NCI-H2227 (cell line): ENCODE measurements at regions not wholly inside any gene's neighbourhood (a gene's known extent, or its start where the extent isn't known, plus 50 kb on each side); places are given as distances from the start of the nearest gene placed in this dataset.
A peak's percentile ranks its signal among the peaks of the same experiment; 100 is the strongest.

Source experiments
- DNase-seq: peaks from one replicate; lab custom pipeline; 2025; ENCODE audit not compliant: unreplicated experiment; lab: John Stamatoyannopoulos, UW

- DNase-seq, result no peak
Observed at GRCh38 chr5:52491818-52492217, 295.9 kb upstream of the ITGA1 start.

DNA sequence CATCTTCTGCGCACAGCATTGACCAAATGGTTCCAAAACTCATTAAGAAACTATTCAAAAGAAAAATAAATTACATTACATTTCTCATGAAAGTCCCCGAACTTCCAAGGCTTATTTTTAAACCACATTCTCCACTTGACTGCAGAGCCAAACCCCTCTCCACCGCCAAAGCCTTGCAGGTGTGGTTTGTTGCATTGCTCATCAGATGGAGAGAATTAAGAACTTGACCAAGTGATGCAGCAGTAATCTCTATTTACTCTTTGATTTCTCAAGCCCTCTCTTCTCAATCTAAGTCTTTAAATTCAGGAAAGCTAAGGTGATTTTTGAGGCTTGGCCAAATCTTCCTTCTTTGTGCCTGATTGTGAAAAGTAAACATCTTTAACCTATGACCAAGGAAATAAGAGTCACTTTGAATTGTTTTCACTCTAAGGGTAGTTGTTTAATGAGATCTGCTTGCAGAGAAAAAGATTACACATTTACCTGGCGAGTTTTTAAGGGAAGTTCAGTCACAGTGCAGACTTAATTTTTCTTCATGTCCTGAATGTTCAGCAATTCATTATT is 290.5 kb upstream of the ITGA1 start:
- no peak for DNase-seq

DNA sequence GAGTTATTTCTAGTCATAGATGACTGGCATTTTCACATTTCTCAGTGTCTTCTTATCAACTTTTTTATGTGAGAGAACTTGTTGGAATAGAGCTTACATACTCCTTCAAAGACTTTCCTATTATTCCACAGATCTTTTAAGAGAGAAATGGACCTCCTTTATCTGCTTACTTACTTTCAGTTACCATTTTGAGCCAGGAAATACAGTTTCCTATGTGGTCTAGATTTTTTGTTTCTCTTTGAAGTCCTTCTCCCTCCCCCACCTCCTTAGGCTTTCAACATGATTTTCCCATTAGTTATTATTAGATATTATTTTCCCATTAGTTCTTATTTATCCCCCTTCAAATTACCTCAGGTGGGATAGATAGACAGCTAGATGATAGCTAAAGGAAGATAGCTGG is 289.1 kb upstream of the ITGA1 start:
- DNase-seq, result no peak

GRCh38 chr5:52502460-52502999 is 285.2 kb upstream of the ITGA1 start:
- DNase-seq, result peak; percentile 8

- no peak for DNase-seq
Observed at GRCh38 chr5:52504584-52505240, 283.0 kb upstream of the ITGA1 start.

DNA sequence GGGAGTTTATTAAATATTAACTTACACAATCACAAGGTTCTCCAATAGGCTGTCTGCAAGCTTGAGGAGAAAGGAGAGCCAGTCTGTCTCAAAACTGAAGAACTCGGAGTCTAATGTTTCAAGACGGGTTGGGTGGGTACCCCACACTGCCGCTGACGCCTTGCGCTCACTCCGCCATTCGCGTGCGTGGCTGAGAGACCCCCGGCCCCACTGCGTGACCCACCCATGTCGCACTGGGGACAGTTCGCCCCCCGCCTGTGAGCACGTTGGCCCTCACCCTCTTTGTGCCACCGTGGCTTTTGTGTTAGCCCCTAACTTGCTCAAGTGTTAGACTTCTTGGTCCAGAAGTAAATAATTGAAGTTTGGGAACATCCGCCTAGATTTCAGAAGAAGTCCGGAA is 270.0 kb upstream of the ITGA1 start:
- no peak for DNase-seq

- DNase-seq, result no peak
Observed at GRCh38 chr5:52520171-52520570, 267.5 kb upstream of the ITGA1 start.

- no peak for DNase-seq
Observed at GRCh38 chr5:52521236-52521635, 266.5 kb upstream of the ITGA1 start.

DNA sequence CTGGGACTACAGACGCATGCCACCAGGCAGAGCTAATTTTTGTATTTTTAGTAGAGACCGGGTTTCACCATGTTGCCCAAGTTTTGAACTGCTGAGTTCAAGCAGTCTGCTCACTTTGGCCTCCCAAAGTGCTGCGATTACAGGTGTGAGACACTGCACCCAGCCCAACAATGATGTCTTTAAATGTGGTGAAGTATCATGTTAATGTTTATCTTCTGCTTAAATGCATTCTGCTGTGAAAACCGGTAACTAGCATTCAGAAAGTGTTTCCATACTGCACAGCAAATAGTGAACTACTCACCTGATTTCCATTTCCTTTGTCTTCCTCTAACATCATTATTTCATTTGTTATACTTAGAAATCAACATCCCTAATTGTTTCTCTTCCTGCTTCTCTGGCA is 264.0 kb upstream of the ITGA1 start:
- DNase-seq, result no peak

GRCh38 chr5:52531105-52531504 is 256.6 kb upstream of the ITGA1 start:
- no peak for DNase-seq

GRCh38 chr5:52543594-52543993 is 244.1 kb upstream of the ITGA1 start:
- no peak for DNase-seq

GRCh38 chr5:52544738-52545137 is 243.0 kb upstream of the ITGA1 start:
- DNase-seq, result no peak

DNA sequence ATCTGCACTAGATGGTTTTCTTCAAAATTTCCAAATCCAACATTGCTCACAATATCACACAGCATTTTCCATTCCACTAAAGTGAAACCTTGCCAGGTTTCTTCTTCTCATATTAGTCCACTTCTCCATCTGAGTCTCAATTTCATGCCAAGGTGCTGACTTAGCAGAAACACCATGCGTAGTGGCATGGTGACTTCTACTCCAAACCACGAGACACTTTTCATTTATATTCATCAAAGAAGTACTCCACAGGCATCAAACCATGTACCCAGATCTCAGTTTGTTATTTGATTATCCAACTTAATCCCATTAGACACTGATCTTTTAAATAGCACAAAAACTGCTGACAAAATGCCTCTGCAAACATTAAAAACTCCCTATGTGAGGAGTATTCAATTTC is 233.4 kb upstream of the ITGA1 start:
- DNase-seq, result no peak

GRCh38 chr5:52560366-52560765 is 227.3 kb upstream of the ITGA1 start:
- peak; percentile 64 for DNase-seq

GRCh38 chr5:52562473-52562872 is 225.2 kb upstream of the ITGA1 start:
- no peak for DNase-seq

DNA sequence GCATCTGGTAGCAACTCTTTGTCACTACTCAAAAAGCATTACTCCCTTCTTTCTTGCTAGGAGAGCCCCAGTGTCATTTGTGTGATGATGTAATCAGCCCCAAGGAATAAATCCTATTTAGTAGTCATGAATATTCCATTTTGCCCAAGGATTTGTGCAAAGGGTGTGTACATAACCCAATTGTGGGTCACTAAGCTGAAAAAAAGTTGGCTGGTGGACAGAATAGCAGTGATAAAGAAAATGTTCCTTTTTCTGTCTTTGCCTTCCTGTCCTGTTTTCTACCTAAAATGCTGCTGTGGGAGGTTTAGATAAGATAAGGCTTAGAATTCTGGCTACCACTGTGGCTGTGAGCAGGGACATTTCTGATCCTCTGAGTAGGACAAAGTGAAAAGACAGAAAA is 223.1 kb upstream of the ITGA1 start:
- no peak for DNase-seq

DNA sequence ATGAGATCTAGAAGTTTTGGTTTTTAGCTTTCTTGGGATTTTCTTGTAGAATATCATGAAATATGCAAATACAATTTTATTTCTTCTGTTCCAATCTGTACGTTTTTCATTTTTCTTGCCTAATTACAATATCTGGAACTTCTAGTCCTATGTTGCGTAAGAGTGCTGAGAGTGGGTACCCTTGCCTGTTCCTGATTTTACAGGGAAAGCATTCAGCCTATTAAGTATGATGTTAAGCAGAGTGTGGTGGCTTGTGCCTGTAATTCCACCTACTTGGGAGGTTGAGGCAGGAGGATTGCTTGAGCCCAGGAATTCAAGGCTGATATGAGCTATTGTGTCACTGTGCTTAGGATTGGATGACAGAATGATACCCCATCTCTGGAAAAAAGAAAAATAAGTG is 210.2 kb upstream of the ITGA1 start:
- no peak for DNase-seq

GRCh38 chr5:52579391-52579790 is 208.3 kb upstream of the ITGA1 start:
- DNase-seq, result no peak

DNA sequence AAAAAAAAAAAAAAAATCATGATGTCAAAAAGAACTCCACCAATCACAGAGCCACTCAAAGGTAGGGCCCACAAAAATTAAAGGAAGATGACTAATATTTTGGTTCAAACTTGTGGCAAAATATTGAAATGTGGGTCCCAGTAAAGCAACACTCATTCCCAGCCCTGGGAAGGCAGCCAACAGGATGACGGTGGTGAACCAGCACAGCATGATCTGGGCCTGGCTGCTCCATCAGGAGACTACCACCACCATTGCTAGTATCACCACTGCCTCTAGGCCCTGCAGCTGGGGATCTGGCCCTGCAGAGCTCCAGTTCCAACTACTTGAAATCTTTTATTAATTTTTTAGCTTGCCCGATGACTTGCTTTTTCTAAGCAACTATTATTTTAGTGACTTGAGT is 206.8 kb upstream of the ITGA1 start:
- no peak for DNase-seq

DNA sequence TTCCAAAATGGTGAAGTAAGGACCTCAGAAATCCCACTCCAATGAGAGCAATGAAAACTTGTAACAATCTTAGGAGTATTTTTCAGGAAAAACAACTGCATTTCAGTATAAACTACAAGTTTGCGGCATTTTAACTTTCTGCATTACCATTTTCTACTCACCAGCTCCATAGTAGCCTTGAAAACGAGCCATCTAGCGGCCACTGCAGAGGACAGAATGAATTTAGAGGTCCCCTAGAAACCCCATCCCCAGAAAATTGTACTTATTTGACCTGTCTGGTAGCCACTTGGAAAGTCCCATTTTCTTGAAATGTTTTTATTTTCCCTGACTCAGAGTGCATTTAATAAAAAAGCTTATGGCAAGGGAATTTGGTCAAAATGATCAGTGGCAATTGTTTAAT is 205.4 kb upstream of the ITGA1 start:
- no peak for DNase-seq

- no peak for DNase-seq
Observed at GRCh38 chr5:52587131-52587530, 200.6 kb upstream of the ITGA1 start.

- DNase-seq, result no peak
Observed at GRCh38 chr5:52597625-52598024, 190.1 kb upstream of the ITGA1 start.

DNA sequence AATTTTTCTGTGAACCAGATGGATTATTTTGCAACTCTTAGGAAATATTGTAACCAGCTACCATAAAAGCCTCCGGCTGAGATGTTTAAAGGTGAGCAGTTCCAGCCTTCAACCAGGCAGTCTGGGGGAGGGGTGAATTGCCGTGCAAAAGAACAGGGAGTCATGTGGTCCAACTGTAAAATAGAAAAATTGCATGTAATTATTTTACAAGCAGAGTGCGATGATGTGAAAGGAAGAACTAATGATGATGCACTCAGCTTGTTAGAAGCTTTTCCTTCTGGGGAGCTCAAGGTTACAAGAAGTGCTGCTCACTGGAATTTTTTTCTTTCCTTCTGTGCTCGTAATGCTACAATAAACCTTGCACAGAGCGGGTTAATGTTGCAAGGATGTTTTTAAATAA is 188.7 kb upstream of the ITGA1 start:
- peak; percentile 66 for DNase-seq
